ENCODE measurements at regions not wholly inside any gene's neighbourhood (a gene's known extent, or its start where the extent isn't known, plus 50 kb on each side); places are given as distances from the start of the nearest gene placed in this dataset.

DNA sequence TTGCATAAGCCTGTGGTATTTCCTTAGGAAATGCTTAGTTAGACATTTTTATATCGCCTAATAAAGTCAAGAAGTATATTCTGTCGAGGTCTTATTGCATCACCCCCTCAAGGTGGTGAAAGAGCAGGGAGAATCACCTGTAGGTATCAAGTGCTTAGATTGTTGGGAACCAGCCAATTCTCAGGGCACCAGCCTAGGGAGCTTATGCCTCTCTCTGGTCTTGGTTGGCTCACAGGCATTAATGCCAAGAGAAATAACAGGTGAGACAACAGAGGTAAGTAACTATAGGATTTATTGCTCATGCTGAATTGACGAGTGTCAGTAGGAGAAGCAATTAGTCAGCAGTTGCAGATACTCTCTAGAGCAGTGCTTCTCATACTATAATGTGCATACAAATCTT is 663.3 kb upstream of the ZNF804A start:
- in situ Hi-C loops (cut with MboI) (no loop called here), intact Hi-C loops (cut with micrococcal nuclease) (no loop called here)
- Histone ChIP-seq H4K20me1 (replicated peaks; ENCODE audit: control insufficient read depth, insufficient read depth, low read length) (no peaks in the 10 kb centered on the region), H3K79me2 (ENCODE audit: control insufficient read depth, insufficient read depth, low read length) (no peaks in the 10 kb centered on the region), H3K4me1 (replicated peaks in 1 of 2; ENCODE audit: control insufficient read depth in 2 of 2, insufficient read depth in 2 of 2, low read length in 2 of 2) (no peaks in the 10 kb centered on the region), H3K27ac (ENCODE audit: extremely low read depth, low read depth, low read length) (no peak overlapping the region), H3K9me1 (ENCODE audit: control insufficient read depth, insufficient read depth, low read length) (no peaks in the 10 kb centered on the region), H3K4me2 (ENCODE audit: insufficient read depth, low read length) (no peak overlapping the region), H3K27me3 (ENCODE audit: control insufficient read depth in 2 of 2, insufficient read depth in 2 of 2, low read length in 2 of 2) (no peaks in the 10 kb centered on the region), H3K4me3 (no peak overlapping the region), H3K9ac (ENCODE audit: insufficient read depth in 1 of 2, low read depth in 2 of 2, low read length in 2 of 2) (no peak overlapping the region), H2AFZ (ENCODE audit: low read depth, low read length) (no peak overlapping the region), H3K36me3 (ENCODE audit: control insufficient read depth, insufficient read depth, low read length) (no peaks in the 10 kb centered on the region), H3K9me3 (replicated peaks; ENCODE audit: control insufficient read depth, insufficient read depth, low read depth, low read length) (no peaks in the 10 kb centered on the region; the same call in 1 of the 2 replicates)
- no peak for ATAC-seq
- CTCF ChIA-PET (ENCODE audit: low intra/inter-chr PET ratio) = no interaction called here
- WGBS (ENCODE audit: insufficient coverage, low coverage, missing lambda C conversion rate) = 0% methylated on average over 3 of the region's 3 CpGs
- no peak for DNase-seq (ENCODE audit: extremely low read depth in 1 of 4, low spot score in 3 of 4)
- FAIRE-seq = no peak
- BruUV-seq (replicated peaks) = no TSS peak
- TF ChIP-seq ZNF668 (CRISPR knock-in tag; IDR thresholded peaks at IDR 0.05) = no peak
- no peak for TF ChIP-seq GATA2 (CRISPR knock-in tag; IDR thresholded peaks at IDR 0.05)
- no peak for TF ChIP-seq ZNF764 (CRISPR knock-in tag; IDR thresholded peaks at IDR 0.05; ENCODE audit: low read depth)
- TF ChIP-seq HMG20A (CRISPR knock-in tag; conservative IDR thresholded peaks at IDR 0.05) = no peak
- TF ChIP-seq ZNF121 (CRISPR knock-in tag; conservative IDR thresholded peaks at IDR 0.05) = no peak
- no peak for TF ChIP-seq MAFK (IDR thresholded peaks at IDR 0.05; ENCODE audit: low read length)
- TF ChIP-seq, protein P1, sequence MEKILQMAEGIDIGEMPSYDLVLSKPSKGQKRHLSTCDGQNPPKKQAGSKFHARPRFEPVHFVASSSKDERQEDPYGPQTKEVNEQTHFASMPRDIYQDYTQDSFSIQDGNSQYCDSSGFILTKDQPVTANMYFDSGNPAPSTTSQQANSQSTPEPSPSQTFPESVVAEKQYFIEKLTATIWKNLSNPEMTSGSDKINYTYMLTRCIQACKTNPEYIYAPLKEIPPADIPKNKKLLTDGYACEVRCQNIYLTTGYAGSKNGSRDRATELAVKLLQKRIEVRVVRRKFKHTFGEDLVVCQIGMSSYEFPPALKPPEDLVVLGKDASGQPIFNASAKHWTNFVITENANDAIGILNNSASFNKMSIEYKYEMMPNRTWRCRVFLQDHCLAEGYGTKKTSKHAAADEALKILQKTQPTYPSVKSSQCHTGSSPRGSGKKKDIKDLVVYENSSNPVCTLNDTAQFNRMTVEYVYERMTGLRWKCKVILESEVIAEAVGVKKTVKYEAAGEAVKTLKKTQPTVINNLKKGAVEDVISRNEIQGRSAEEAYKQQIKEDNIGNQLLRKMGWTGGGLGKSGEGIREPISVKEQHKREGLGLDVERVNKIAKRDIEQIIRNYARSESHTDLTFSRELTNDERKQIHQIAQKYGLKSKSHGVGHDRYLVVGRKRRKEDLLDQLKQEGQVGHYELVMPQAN (IDR thresholded peaks at IDR 0.05; ENCODE audit: borderline replicate concordance) = no peak
- POLR2A ChIA-PET = no interaction called here
